RWPE2 (cell line): ENCODE measurements at regions not wholly inside any gene's neighbourhood (a gene's known extent, or its start where the extent isn't known, plus 50 kb on each side); places are given as distances from the start of the nearest gene placed in this dataset.

Source experiments
- ATAC-seq: fragments of 200-7000 bp; cut with Tn5 transposase; 3 replicates; pipeline ENCODE4 v1.9.1; 2021; ENCODE audit warnings: low read depth
- DNase-seq: peaks from one replicate; pipeline ENCODE4 v3.0.0-alpha.2; 2020; ENCODE audit warnings: low spot score
- H3K27ac ChIP-seq: fragments of 450-650 bp; 2 replicates; pipeline ENCODE4 v1.5.1; 2017; ENCODE audit warnings: mild to moderate bottlenecking; ENCODE audit not compliant: poor library complexity, severe bottlenecking
- H3K27me3 ChIP-seq: fragments of 250-450 bp; sonication (Bioruptor Pico); 2 replicates; pipeline ENCODE4 v1.5.1; 2021; ENCODE audit warnings: mild to moderate bottlenecking, moderate library complexity; ENCODE audit not compliant: insufficient read depth, poor library complexity, severe bottlenecking
- H3K36me3 ChIP-seq: fragments of 250-450 bp; sonication (Bioruptor Pico); 2 replicates; pipeline ENCODE4 v1.5.1; 2020; ENCODE audit warnings: low read depth, mild to moderate bottlenecking, moderate library complexity
- H3K4me1 ChIP-seq: fragments of 250-450 bp; sonication (Bioruptor Pico); 2 replicates; pipeline ENCODE4 v1.5.1; 2021; ENCODE audit warnings: mild to moderate bottlenecking, moderate library complexity; ENCODE audit not compliant: insufficient read depth, poor library complexity, severe bottlenecking
- H3K4me3 ChIP-seq: fragments of 250-450 bp; sonication (Bioruptor Pico); 2 replicates; pipeline ENCODE4 v1.5.1; 2021; ENCODE audit warnings: mild to moderate bottlenecking, moderate library complexity; ENCODE audit not compliant: severe bottlenecking
- H3K9me3 ChIP-seq: fragments of 250-450 bp; sonication (Bioruptor Pico); 2 replicates; pipeline ENCODE4 v1.5.1; 2021; ENCODE audit warnings: mild to moderate bottlenecking, moderate library complexity; ENCODE audit not compliant: severe bottlenecking
- CTCF ChIP-seq: fragments of 450-650 bp; IDR thresholded peaks from one replicate; pipeline ENCODE4 v1.5.1; 2017; ENCODE audit warnings: mild to moderate bottlenecking, moderate library complexity; ENCODE audit not compliant: poor library complexity, severe bottlenecking

GRCh38 chr1:29633771-29634170 lies 397.4 kb downstream of the PTPRU start:
- no peaks in the 10 kb centered on the region for H3K27me3 ChIP-seq
- H3K36me3 ChIP-seq, result no peaks in the 10 kb centered on the region
- H3K4me3 ChIP-seq, result no peak overlapping the region
- H3K4me1 ChIP-seq, result peaks cover under 1% of the 10 kb centered on the region
- no peak for TF ChIP-seq CTCF
- DNase-seq (no peak), ATAC-seq (no peak)
- H3K27ac ChIP-seq, result no peak overlapping the region
- H3K9me3 ChIP-seq, result no peaks in the 10 kb centered on the region

- Histone ChIP-seq H3K27ac (no peak overlapping the region), H3K4me3 (no peak overlapping the region), H3K9me3 (no peaks in the 10 kb centered on the region), H3K4me1 (no peaks in the 10 kb centered on the region), H3K36me3 (no peaks in the 10 kb centered on the region), H3K27me3 (no peaks in the 10 kb centered on the region)
- no peak for TF ChIP-seq CTCF
- ATAC-seq, result no peak
- no peak for DNase-seq
Observed at GRCh38 chr1:29632806-29633615, 396.7 kb downstream of the PTPRU start.

GRCh38 chr1:29631836-29632805 lies 395.8 kb downstream of the PTPRU start:
- no peak overlapping the region for H3K4me3 ChIP-seq
- H3K27me3 ChIP-seq, result no peaks in the 10 kb centered on the region
- H3K36me3 ChIP-seq, result no peaks in the 10 kb centered on the region
- no peaks in the 10 kb centered on the region for H3K9me3 ChIP-seq
- H3K4me1 ChIP-seq, result no peaks in the 10 kb centered on the region
- no peak overlapping the region for H3K27ac ChIP-seq
- TF ChIP-seq CTCF, result no peak
- ATAC-seq (no peak), DNase-seq (no peak)

GRCh38 chr1:29631361-29631760 lies 395.0 kb downstream of the PTPRU start:
- ATAC-seq, result no peak
- no peak for DNase-seq
- no peak for TF ChIP-seq CTCF

More at GRCh38 chr1:29631361-29631760, 395.0 kb downstream of the PTPRU start:
- no peaks in the 10 kb centered on the region for H3K36me3 ChIP-seq
- no peak overlapping the region for H3K4me3 ChIP-seq
- no peaks in the 10 kb centered on the region for H3K9me3 ChIP-seq
- no peak overlapping the region for H3K27ac ChIP-seq
- no peaks in the 10 kb centered on the region for H3K4me1 ChIP-seq
- no peaks in the 10 kb centered on the region for H3K27me3 ChIP-seq
